Naive thymus-derived CD4-positive, alpha-beta T cell (primary cell): ENCODE measurements at regions not wholly inside any gene's neighbourhood (a gene's known extent, or its start where the extent isn't known, plus 50 kb on each side); places are given as distances from the start of the nearest gene placed in this dataset.

Experiments
- ATAC-seq: fragments of 150-1000 bp; cut with Tn5 transposase; 2 replicates; pipeline ENCODE4 v1.10.0; 2021; ENCODE audit warnings: mild to moderate bottlenecking, moderate library complexity
- CTCF ChIA-PET: fragments of 350-600 bp; sonication (Branson Sonifier 250); formaldehyde crosslinking; loops from one replicate; lab custom pipeline; 2021; ENCODE audit warnings: antibody characterized with exemption; lab: Charles Lee
- POLR2A ChIA-PET: fragments of 350-600 bp; sonication (Branson Sonifier 250); formaldehyde crosslinking; loops from one replicate; lab custom pipeline; 2021; ENCODE audit warnings: antibody characterized with exemption, inconsistent platforms; lab: Charles Lee
- DNase-seq, 9 donors: peaks; one replicate each; pipeline versions ENCODE4 v3.0.0 to v3.0.0-alpha.2; 2020 to 2022; ENCODE audit warnings: mixed read lengths in 1 of 9
- H3K27ac ChIP-seq: one replicate; pipeline ENCODE4 v1.7.0; 2013; ENCODE audit warnings: mild to moderate bottlenecking, low read depth, low read length, moderate library complexity
- H3K27me3 ChIP-seq, 2 donors: one replicate each; pipeline ENCODE4 v1.7.0; 2013; ENCODE audit warnings: low read length in 2 of 2, mild to moderate bottlenecking in 2 of 2, moderate library complexity in 2 of 2; ENCODE audit not compliant: control insufficient read depth in 2 of 2, insufficient read depth in 2 of 2
- H3K36me3 ChIP-seq, 3 experiments: 1 replicate in 2 of 3; 2 replicates in 1 of 3; pipeline ENCODE4 v1.7.0; 2013; ENCODE audit warnings: low read length in 3 of 3, mild to moderate bottlenecking in 3 of 3, moderate library complexity in 1 of 3; ENCODE audit not compliant: insufficient read depth in 3 of 3, control insufficient read depth in 2 of 3
- H3K4me1 ChIP-seq, 2 donors: one replicate each; pipeline ENCODE4 v1.7.0; 2013; ENCODE audit warnings: low read length in 2 of 2, mild to moderate bottlenecking in 2 of 2, moderate library complexity in 1 of 2; ENCODE audit not compliant: control insufficient read depth in 2 of 2, insufficient read depth in 2 of 2
- H3K4me3 ChIP-seq: 2 replicates; pipeline ENCODE4 v1.7.0; 2013; ENCODE audit warnings: mild to moderate bottlenecking, low read length
- H3K9me3 ChIP-seq, 3 experiments: 1 replicate in 2 of 3; 2 replicates in 1 of 3; pipeline ENCODE4 v1.7.0; 2013; ENCODE audit warnings: low read length in 3 of 3; ENCODE audit not compliant: control insufficient read depth in 2 of 3
- H3K27ac Mint-ChIP-seq, 9 donors: one replicate each; pipeline ENCODE4 v1.8.0; 2020 to 2022; ENCODE audit warnings: mixed read lengths in 9 of 9, mild to moderate bottlenecking in 8 of 9, moderate library complexity in 5 of 9, inconsistent platforms in 2 of 9
- H3K27me3 Mint-ChIP-seq, 5 donors: one replicate each; pipeline ENCODE4 v1.8.0; 2021 to 2022; ENCODE audit warnings: mixed read lengths in 5 of 5, mild to moderate bottlenecking in 1 of 5
- H3K36me3 Mint-ChIP-seq, 5 donors: one replicate each; pipeline ENCODE4 v1.8.0; 2020 to 2022; ENCODE audit warnings: mixed read lengths in 5 of 5, mild to moderate bottlenecking in 3 of 5, inconsistent platforms in 1 of 5
- H3K4me1 Mint-ChIP-seq, 7 donors: one replicate each; pipeline ENCODE4 v1.8.0; 2020 to 2022; ENCODE audit warnings: mixed read lengths in 7 of 7, mild to moderate bottlenecking in 3 of 7, inconsistent platforms in 1 of 7
- H3K4me3 Mint-ChIP-seq, 10 donors: one replicate each; pipeline ENCODE4 v1.8.0; 2020 to 2022; ENCODE audit warnings: mild to moderate bottlenecking in 10 of 10, mixed read lengths in 10 of 10, moderate library complexity in 6 of 10, inconsistent platforms in 2 of 10
- H3K9me3 Mint-ChIP-seq, 11 donors: one replicate each; pipeline ENCODE4 v1.8.0; 2020 to 2022; ENCODE audit warnings: mixed read lengths in 11 of 11, mild to moderate bottlenecking in 4 of 11, inconsistent platforms in 1 of 11, moderate library complexity in 1 of 11
- intact Hi-C, 2 donors: fragments of 100-400 bp; cut with micrococcal nuclease; formaldehyde crosslinking; loops; one replicate each; pipeline ENCODE4 v1.15.1; 2023

GRCh38 chr3:145145461-145145860 is 1015.5 kb downstream of the PLOD2 start:
- Histone ChIP-seq H3K9me3 (no peaks in the 10 kb centered on the region), H3K27ac (no peak overlapping the region), H3K27me3 (no peaks in the 10 kb centered on the region), H3K36me3 (no peaks in the 10 kb centered on the region), H3K4me1 (no peaks in the 10 kb centered on the region), H3K4me3 (no peak overlapping the region)
- no peaks in the 10 kb centered on the region for H3K27me3 Mint-ChIP-seq
- H3K9me3 Mint-ChIP-seq: peaks cover 0 to 5% (median 0%) of the 10 kb centered on the region in 11 donors
- ATAC-seq (no peak), DNase-seq (no peak)
- H3K36me3 Mint-ChIP-seq: no peaks in the 10 kb centered on the region
- no peak overlapping the region for H3K4me3 Mint-ChIP-seq
- intact Hi-C loops: no loop called here
- H3K27ac Mint-ChIP-seq: no peak overlapping the region
- H3K4me1 Mint-ChIP-seq: no peaks in the 10 kb centered on the region
- POLR2A ChIA-PET: no interaction called here
- CTCF ChIA-PET: no interaction called here

GRCh38 chr3:145159640-145160039 is 1001.3 kb downstream of the PLOD2 start:
- Mint-ChIP-seq H3K9me3 (peaks cover 0 to 31% (median 1%) of the 10 kb centered on the region in 11 donors), H3K36me3 (no peaks in the 10 kb centered on the region), H3K27ac (no peak overlapping the region), H3K4me3 (no peak overlapping the region), H3K27me3 (no peaks in the 10 kb centered on the region), H3K4me1 (no peaks in the 10 kb centered on the region)
- Histone ChIP-seq H3K9me3 (no peaks in the 10 kb centered on the region), H3K4me1 (no peaks in the 10 kb centered on the region), H3K4me3 (no peak overlapping the region), H3K27me3 (no peaks in the 10 kb centered on the region), H3K27ac (no peak overlapping the region), H3K36me3 (no peaks in the 10 kb centered on the region)
- no peak for DNase-seq
- ATAC-seq: no peak
- intact Hi-C loops: no loop called here
- CTCF ChIA-PET: no interaction called here
- POLR2A ChIA-PET: no interaction called here

- Histone ChIP-seq H3K4me1 (no peaks in the 10 kb centered on the region), H3K36me3 (no peaks in the 10 kb centered on the region), H3K4me3 (no peak overlapping the region), H3K27ac (no peak overlapping the region), H3K27me3 (no peaks in the 10 kb centered on the region), H3K9me3 (no peaks in the 10 kb centered on the region)
- intact Hi-C loops: no loop called here
- ATAC-seq (no peak), DNase-seq (no peak)
- peaks cover 0 to 5% (median 0%) of the 10 kb centered on the region in 11 donors for H3K9me3 Mint-ChIP-seq
- H3K27me3 Mint-ChIP-seq: no peaks in the 10 kb centered on the region
- H3K4me1 Mint-ChIP-seq: no peaks in the 10 kb centered on the region
- CTCF ChIA-PET: interaction anchor here (0.7 kb wide), 1 partner anchor 1274 kb away, joined by 3 read pairs; no protein-coding TSS in a partner anchor
- H3K27ac Mint-ChIP-seq: no peak overlapping the region
- no peaks in the 10 kb centered on the region for H3K36me3 Mint-ChIP-seq
- POLR2A ChIA-PET: no interaction called here
- H3K4me3 Mint-ChIP-seq: no peak overlapping the region
These were observed 990.9 kb downstream of the PLOD2 start for GRCh38 chr3:145170121-145170520.

GRCh38 chr3:145175626-145176025 is 985.4 kb downstream of the PLOD2 start:
- Histone ChIP-seq H3K4me1 (no peaks in the 10 kb centered on the region), H3K36me3 (no peaks in the 10 kb centered on the region), H3K9me3 (no peaks in the 10 kb centered on the region), H3K27ac (no peak overlapping the region), H3K27me3 (no peaks in the 10 kb centered on the region), H3K4me3 (no peak overlapping the region)
- no peaks in the 10 kb centered on the region for H3K27me3 Mint-ChIP-seq
- ChIA-PET CTCF (no interaction called here), POLR2A (no interaction called here)
- no peaks in the 10 kb centered on the region for H3K4me1 Mint-ChIP-seq
- peaks cover 0 to 5% (median 0%) of the 10 kb centered on the region in 11 donors for H3K9me3 Mint-ChIP-seq
- no peak for ATAC-seq
- no peak overlapping the region for H3K4me3 Mint-ChIP-seq
- intact Hi-C loops: no loop called here
- no peaks in the 10 kb centered on the region for H3K36me3 Mint-ChIP-seq
- H3K27ac Mint-ChIP-seq: no peak overlapping the region
- DNase-seq: no peak

GRCh38 chr3:145176907-145177306 is 984.1 kb downstream of the PLOD2 start:
- H3K27me3 Mint-ChIP-seq: no peaks in the 10 kb centered on the region
- Histone ChIP-seq H3K36me3 (no peaks in the 10 kb centered on the region), H3K27ac (no peak overlapping the region), H3K27me3 (no peaks in the 10 kb centered on the region), H3K4me3 (no peak overlapping the region), H3K4me1 (no peaks in the 10 kb centered on the region), H3K9me3 (no peaks in the 10 kb centered on the region)
- intact Hi-C loops: no loop called here
- peaks cover 0 to 5% (median 0%) of the 10 kb centered on the region in 11 donors for H3K9me3 Mint-ChIP-seq
- POLR2A ChIA-PET: no interaction called here
- no peaks in the 10 kb centered on the region for H3K4me1 Mint-ChIP-seq
- no peak for ATAC-seq
- no peaks in the 10 kb centered on the region for H3K36me3 Mint-ChIP-seq
- no peak overlapping the region for H3K27ac Mint-ChIP-seq
- CTCF ChIA-PET: no interaction called here
- no peak overlapping the region for H3K4me3 Mint-ChIP-seq
- no peak for DNase-seq

- Mint-ChIP-seq H3K9me3 (peaks cover 0 to 5% (median 0%) of the 10 kb centered on the region in 11 donors), H3K4me3 (no peak overlapping the region), H3K4me1 (no peaks in the 10 kb centered on the region), H3K27ac (no peak overlapping the region), H3K27me3 (no peaks in the 10 kb centered on the region), H3K36me3 (no peaks in the 10 kb centered on the region)
- Histone ChIP-seq H3K27ac (no peak overlapping the region), H3K27me3 (no peaks in the 10 kb centered on the region), H3K4me3 (no peak overlapping the region), H3K9me3 (no peaks in the 10 kb centered on the region), H3K36me3 (no peaks in the 10 kb centered on the region), H3K4me1 (no peaks in the 10 kb centered on the region)
- ATAC-seq (no peak), DNase-seq (no peak)
- CTCF ChIA-PET: no interaction called here
- intact Hi-C loops: no loop called here
- POLR2A ChIA-PET: no interaction called here
These were observed 983.2 kb downstream of the PLOD2 start for GRCh38 chr3:145177828-145178227.

GRCh38 chr3:145182196-145182911 is 978.6 kb downstream of the PLOD2 start:
- intact Hi-C loops: no loop called here
- no peak overlapping the region for H3K4me3 ChIP-seq
- H3K4me1 ChIP-seq: no peaks in the 10 kb centered on the region
- Mint-ChIP-seq H3K4me3 (no peak overlapping the region), H3K4me1 (no peaks in the 10 kb centered on the region), H3K27ac (no peak overlapping the region), H3K36me3 (no peaks in the 10 kb centered on the region), H3K9me3 (peaks cover 0 to 2% (median 0%) of the 10 kb centered on the region in 11 donors), H3K27me3 (no peaks in the 10 kb centered on the region)
- H3K27ac ChIP-seq: no peak overlapping the region
- no peaks in the 10 kb centered on the region for H3K9me3 ChIP-seq
- DNase-seq (no peak), ATAC-seq (no peak)
- no peaks in the 10 kb centered on the region for H3K27me3 ChIP-seq
- no peaks in the 10 kb centered on the region for H3K36me3 ChIP-seq
- CTCF ChIA-PET: no interaction called here
- POLR2A ChIA-PET: no interaction called here
